GM23248 (cell line): ENCODE measurements at regions not wholly inside any gene's neighbourhood (a gene's known extent, or its start where the extent isn't known, plus 50 kb on each side); places are given as distances from the start of the nearest gene placed in this dataset.

Source experiments
- DNase-seq: peaks from one replicate; pipeline ENCODE4 v3.0.0-alpha.2; 2015
- H2AFZ ChIP-seq: fragments of 200-600 bp; sonication (generic); 2 replicates; pipeline ENCODE4 v1.6.1; 2016; ENCODE audit warnings: antibody characterized with exemption
- H3F3A ChIP-seq: fragments of 200-600 bp; sonication (generic); 2 replicates; pipeline ENCODE4 v1.6.1; 2016; ENCODE audit warnings: mild to moderate bottlenecking, antibody characterized with exemption, mixed run types; ENCODE audit not compliant: insufficient read depth
- H3K27ac ChIP-seq: fragments of 200-600 bp; sonication (generic); 2 replicates; pipeline ENCODE4 v1.5.1; 2016; ENCODE audit warnings: mild to moderate bottlenecking
- H3K27me3 ChIP-seq: fragments of 200-600 bp; sonication (generic); replicated peaks from 2 replicates; pipeline ENCODE4 v1.6.1; 2016; ENCODE audit warnings: mild to moderate bottlenecking; ENCODE audit not compliant: insufficient read depth
- H3K36me3 ChIP-seq: fragments of 200-600 bp; sonication (generic); 2 replicates; pipeline ENCODE4 v1.6.1; 2016; ENCODE audit warnings: low read depth, mild to moderate bottlenecking
- H3K4me1 ChIP-seq: fragments of 200-600 bp; sonication (generic); 2 replicates; pipeline ENCODE4 v1.6.1; 2016; ENCODE audit warnings: mild to moderate bottlenecking; ENCODE audit not compliant: insufficient read depth
- H3K4me2 ChIP-seq: fragments of 200-600 bp; sonication (generic); one replicate; pipeline ENCODE4 v1.6.1; 2016; ENCODE audit warnings: mild to moderate bottlenecking; ENCODE audit not compliant: unreplicated experiment
- H3K4me3 ChIP-seq: fragments of 200-600 bp; sonication (generic); 2 replicates; pipeline ENCODE4 v1.5.1; 2016; ENCODE audit warnings: mild to moderate bottlenecking
- H3K79me2 ChIP-seq: fragments of 200-600 bp; sonication (generic); 2 replicates; pipeline ENCODE4 v1.6.1; 2016; ENCODE audit warnings: mild to moderate bottlenecking; ENCODE audit not compliant: insufficient read depth
- H3K9ac ChIP-seq: fragments of 200-600 bp; sonication (generic); 2 replicates; pipeline ENCODE4 v1.6.1; 2016; ENCODE audit warnings: mild to moderate bottlenecking
- H3K9me2 ChIP-seq: fragments of 200-600 bp; sonication (generic); 2 replicates; pipeline ENCODE4 v1.6.1; 2016; ENCODE audit warnings: mixed run types, mild to moderate bottlenecking, moderate library complexity; ENCODE audit not compliant: insufficient read depth
- H3K9me3 ChIP-seq: fragments of 200-600 bp; sonication (generic); one replicate; pipeline ENCODE4 v1.6.1; 2017; ENCODE audit warnings: low read depth
- H4K20me1 ChIP-seq: fragments of 200-600 bp; sonication (generic); 2 replicates; pipeline ENCODE4 v1.6.0; 2016; ENCODE audit not compliant: insufficient read depth
- EZH2 ChIP-seq: fragments of 200-600 bp; sonication (generic); IDR thresholded peaks from 2 replicates; pipeline ENCODE4 v1.6.1; 2018; ENCODE audit warnings: antibody characterized with exemption, mild to moderate bottlenecking; ENCODE audit not compliant: insufficient read depth, poor library complexity, severe bottlenecking
- EZH2phosphoT487 ChIP-seq: fragments of 200-600 bp; sonication (generic); IDR thresholded peaks from 2 replicates; pipeline ENCODE4 v1.6.1; 2018; ENCODE audit warnings: antibody characterized with exemption, moderate library complexity, mild to moderate bottlenecking, low read depth; ENCODE audit not compliant: insufficient read depth
- WGBS, 2 experiments: methylation state at CpG; one replicate each; pipeline ENCODE4 v1.1.6; 2015 to 2017; ENCODE audit warnings: low lambda C conversion rate in 2 of 2, low coverage in 1 of 2; ENCODE audit errors: missing lambda C conversion rate in 2 of 2; 5-methylcytosine and 5-hydroxymethylcytosine counted together
- in situ Hi-C: fragments of 300-500 bp; cut with MboI; formaldehyde crosslinking; loops from 2 replicates; pipeline ENCODE4 v1.15.0; 2020

DNA sequence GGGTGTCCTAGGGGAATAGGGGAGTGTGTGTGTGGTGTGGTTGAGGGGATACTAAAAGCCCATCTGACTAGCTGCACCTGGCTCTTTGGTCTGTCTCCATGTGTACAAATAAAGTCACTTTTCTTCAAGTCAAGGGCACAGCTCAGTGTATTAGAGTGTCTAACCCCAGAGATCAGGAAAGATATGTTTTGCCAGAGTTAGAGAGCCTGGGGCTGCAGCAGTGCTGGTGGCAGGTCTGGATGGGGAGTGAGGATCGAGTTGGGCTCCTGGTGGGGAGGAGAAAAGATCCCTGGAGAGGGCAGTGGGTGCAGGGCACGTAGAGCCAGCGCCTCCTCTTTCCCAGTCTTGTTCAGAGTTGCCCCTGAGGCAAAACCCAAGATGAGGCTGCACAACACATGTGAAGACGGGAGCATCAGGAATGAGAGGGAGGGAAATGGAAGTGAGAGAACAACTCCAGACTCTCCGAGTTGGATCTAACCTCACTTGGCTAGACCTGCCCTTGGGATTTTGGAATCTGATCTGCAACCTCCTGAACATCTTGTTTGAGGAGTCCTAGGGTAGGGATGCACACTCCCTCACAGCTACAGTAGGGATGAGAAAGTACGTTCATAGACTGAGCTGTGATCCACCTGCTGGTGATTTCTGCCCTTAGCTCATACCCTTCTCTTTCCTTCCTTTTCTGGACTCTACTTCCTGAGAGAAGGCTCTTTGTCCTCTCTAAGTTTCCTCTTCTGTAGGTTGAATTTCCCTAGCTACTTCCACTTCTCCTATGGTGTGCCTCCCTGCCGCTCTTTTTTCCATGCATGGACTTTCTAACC is 309.9 kb downstream of the ZSWIM6 start:
- Histone ChIP-seq H2AFZ (no peak overlapping the region), H3K27me3 (peaks cover 38% of the 10 kb centered on the region), H3K4me2 (no peak overlapping the region), H3K9ac (no peak overlapping the region), H3F3A (no peaks in the 10 kb centered on the region), H3K9me2 (no peaks in the 10 kb centered on the region), H3K9me3 (no peaks in the 10 kb centered on the region), H4K20me1 (no peaks in the 10 kb centered on the region), H3K79me2 (no peaks in the 10 kb centered on the region), H3K4me3 (no peak overlapping the region), H3K36me3 (no peaks in the 10 kb centered on the region), H3K27ac (no peak overlapping the region), H3K4me1 (no peaks in the 10 kb centered on the region)
- in situ Hi-C loops, result no loop called here
- TF ChIP-seq EZH2phosphoT487 (no peak), EZH2 (no peak)
- WGBS, 2 experiments, result 3 to 5% methylated on average over 7 of the region's 7 CpGs
- DNase-seq, result peak; percentile 18

GRCh38 chr5:61647672-61648071 is 315.6 kb downstream of the ZSWIM6 start:
- in situ Hi-C loops, result no loop called here
- TF ChIP-seq EZH2 (no peak), EZH2phosphoT487 (no peak)
- 72 to 82% methylated on average over 6 of the region's 6 CpGs for WGBS, 2 experiments

GRCh38 chr5:61649231-61649630 is 317.2 kb downstream of the ZSWIM6 start:
- no peaks in the 10 kb centered on the region for H4K20me1 ChIP-seq
- H3K36me3 ChIP-seq, result no peaks in the 10 kb centered on the region
- H3K27ac ChIP-seq, result no peak overlapping the region
- H2AFZ ChIP-seq, result no peak overlapping the region
- in situ Hi-C loops, result no loop called here
- 76 to 77% methylated on average over 4 of the region's 4 CpGs for WGBS, 2 experiments
- H3K4me1 ChIP-seq, result no peaks in the 10 kb centered on the region
- no peaks in the 10 kb centered on the region for H3K79me2 ChIP-seq
- H3K4me2 ChIP-seq, result no peak overlapping the region
- TF ChIP-seq EZH2, result no peak
- no peak for TF ChIP-seq EZH2phosphoT487
- peaks cover 11% of the 10 kb centered on the region for H3K27me3 ChIP-seq
- H3K9ac ChIP-seq, result no peak overlapping the region
- no peaks in the 10 kb centered on the region for H3K9me3 ChIP-seq
- H3K4me3 ChIP-seq, result no peak overlapping the region
- H3F3A ChIP-seq, result no peaks in the 10 kb centered on the region
- H3K9me2 ChIP-seq, result no peaks in the 10 kb centered on the region
- DNase-seq, result no peak

More at GRCh38 chr5:61647672-61648071, 315.6 kb downstream of the ZSWIM6 start:
- H3F3A ChIP-seq, result no peaks in the 10 kb centered on the region
- H3K9ac ChIP-seq, result no peak overlapping the region
- no peaks in the 10 kb centered on the region for H4K20me1 ChIP-seq
- H3K27me3 ChIP-seq, result peaks cover 20% of the 10 kb centered on the region
- no peaks in the 10 kb centered on the region for H3K9me2 ChIP-seq
- H3K9me3 ChIP-seq, result no peaks in the 10 kb centered on the region
- no peak overlapping the region for H3K27ac ChIP-seq
- H3K36me3 ChIP-seq, result no peaks in the 10 kb centered on the region
- DNase-seq, result no peak
- no peak overlapping the region for H3K4me2 ChIP-seq
- no peak overlapping the region for H3K4me3 ChIP-seq
- H3K79me2 ChIP-seq, result no peaks in the 10 kb centered on the region
- no peaks in the 10 kb centered on the region for H3K4me1 ChIP-seq
- no peak overlapping the region for H2AFZ ChIP-seq

DNA sequence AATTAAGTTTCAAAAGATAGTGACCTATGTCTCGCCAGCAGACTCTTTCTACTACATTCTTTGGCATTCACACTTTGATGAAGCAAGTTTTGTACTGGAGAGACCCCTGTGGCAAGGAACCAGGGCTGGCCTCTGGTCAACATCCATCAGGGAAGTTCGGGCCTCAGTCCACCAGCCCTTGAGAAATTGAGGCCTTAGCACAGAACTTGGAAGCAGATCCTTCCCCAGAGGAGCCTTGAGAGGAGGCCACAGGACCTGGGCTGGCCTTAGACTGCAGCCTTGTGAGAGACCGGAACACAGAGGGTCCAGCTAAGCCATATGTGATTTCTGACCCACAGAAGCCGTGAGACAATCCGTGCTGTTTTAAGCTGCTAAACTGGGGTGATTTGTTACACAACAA is 317.9 kb downstream of the ZSWIM6 start:
- no peak overlapping the region for H3K4me2 ChIP-seq
- no peaks in the 10 kb centered on the region for H4K20me1 ChIP-seq
- peaks cover 11% of the 10 kb centered on the region for H3K27me3 ChIP-seq
- H2AFZ ChIP-seq, result no peak overlapping the region
- no peaks in the 10 kb centered on the region for H3K36me3 ChIP-seq
- no peaks in the 10 kb centered on the region for H3F3A ChIP-seq
- no peaks in the 10 kb centered on the region for H3K79me2 ChIP-seq
- H3K9ac ChIP-seq, result no peak overlapping the region
- H3K4me1 ChIP-seq, result no peaks in the 10 kb centered on the region
- no peak overlapping the region for H3K4me3 ChIP-seq
- no peak for DNase-seq
- no peaks in the 10 kb centered on the region for H3K9me3 ChIP-seq
- in situ Hi-C loops, result loop anchor here (25.0 kb wide), 2 partner anchors 488 to 688 kb away; partner anchors contain the start of gene SMIM15
- TF ChIP-seq EZH2phosphoT487, result no peak
- no peak for TF ChIP-seq EZH2
- WGBS, 2 experiments, result 71 to 72% methylated on average over 5 of the region's 5 CpGs
- H3K27ac ChIP-seq, result no peak overlapping the region
- H3K9me2 ChIP-seq, result no peaks in the 10 kb centered on the region
